Heart right ventricle (tissue), 16 donors: ENCODE measurements at regions not wholly inside any gene's neighbourhood (a gene's known extent, or its start where the extent isn't known, plus 50 kb on each side); places are given as distances from the start of the nearest gene placed in this dataset.

Experiments used
- ATAC-seq, 8 donors: fragments of 200-7000 bp; cut with Tn5 transposase; one replicate each; pipeline ENCODE4 v1.9.1; 2020; ENCODE audit warnings: mild to moderate bottlenecking in 8 of 8, moderate library complexity in 8 of 8, moderate number of reproducible peaks in 1 of 8
- DNase-seq, 2 donors: peaks; one replicate each; pipeline ENCODE4 v3.0.0-alpha.2; 2020
- H3K27ac ChIP-seq, 10 donors: fragments of 200-600 bp; sonication (generic) in 2 of 10; one replicate each; pipeline versions ENCODE4 v1.5.0 to v1.8.0; 2020 to 2022; ENCODE audit warnings: mild to moderate bottlenecking in 3 of 10
- H3K27me3 ChIP-seq, 7 donors: fragments of 200-600 bp; one replicate each; pipeline ENCODE4 v1.8.0; 2021 to 2022; ENCODE audit warnings: mild to moderate bottlenecking in 2 of 7
- H3K36me3 ChIP-seq, 9 donors: fragments of 200-600 bp; sonication (generic) in 1 of 9; one replicate each; pipeline versions ENCODE4 v1.5.0 to v1.8.0; 2020 to 2022; ENCODE audit warnings: mild to moderate bottlenecking in 2 of 9
- H3K4me1 ChIP-seq, 9 donors: fragments of 200-600 bp; sonication (generic) in 1 of 9; one replicate each; pipeline versions ENCODE4 v1.5.0 to v1.8.0; 2020 to 2022; ENCODE audit warnings: mild to moderate bottlenecking in 4 of 9
- H3K4me3 ChIP-seq, 10 donors: fragments of 200-600 bp; sonication (generic) in 2 of 10; one replicate each; pipeline versions ENCODE4 v1.5.0 to v1.8.0; 2020 to 2022; ENCODE audit warnings: mild to moderate bottlenecking in 7 of 10, moderate library complexity in 2 of 10
- H3K9me3 ChIP-seq, 11 donors: fragments of 200-600 bp in 10 of 11; sonication (generic) in 2 of 11; one replicate each; pipeline versions ENCODE4 v1.5.0 to v1.8.0; 2013 to 2022; ENCODE audit warnings: mild to moderate bottlenecking in 2 of 11, control low read depth in 1 of 11, moderate library complexity in 1 of 11
- CTCF ChIP-seq, 9 donors: fragments of 200-600 bp; sonication (generic) in 2 of 9; IDR thresholded peaks; one replicate each; pipeline versions ENCODE4 v1.5.0 to v1.8.0; 2021 to 2022; ENCODE audit warnings: antibody characterized with exemption in 9 of 9, mild to moderate bottlenecking in 5 of 9, moderate library complexity in 1 of 9
- WGBS, 2 donors: extraction: QIAGEN DNeasy Blood & Tissue Kit; methylation state at CpG; one replicate each; pipeline ENCODE4 v1.1.7; 2013; ENCODE audit warnings: inconsistent platforms in 1 of 2; 5-methylcytosine and 5-hydroxymethylcytosine counted together
- intact Hi-C, 10 donors: fragments of 100-400 bp; cut with DNase I; formaldehyde crosslinking; loops; one replicate each; pipeline versions ENCODE4 v1.11.1 to v1.14.2; 2022
- donor health status: Arrhythmogenic right ventricular cardiomyopathy.
- donor health status: ischemic (EF 13 %, LVEDD 7.1; RV severe dilation, severe dysfunction).
- donor health status: healthy with polysubstance abuse.
- donor health status: DM: no; HTN: yes; CAD: no.
- donor health status: DM: no; HTN: no; CAD: no.
- donor health status: ischemic (EF 25% LVEDD 6.9; RV normal size, moderate dysfunction).
- donor health status: ischemic (EF 25% LVEDD 5.7; RV mildly dilated, moderate dysfunction).
- donor health status: healthy.
- donor health status: DM: yes; HTN: yes; CAD: no.
- donor health status: Ischemic cardiomyopathy.
- donor health status: ischemic (EF 35%, LVEDD 5.7; RV mildly dilated, moderate dysfunction).
- donor health status: nonischemic (EF 11% LVEDD 7.7; RV severe dilation, severe dysfunction).
- donor health status: DM: yes; HTN: yes; CAD: no.
- donor health status: PGD.
- donor health status: ischemic (EF 29% LVEDD 5.4; RV normal size, mild dysfunction).
- donor health status: nonischemic (EF 23%, LVEDD 6.1; RV moderate dilation, normal function).

GRCh38 chr7:121582258-121582657 is 186.2 kb upstream of the FAM3C start:
- intact Hi-C loops, result no loop called here
- Histone ChIP-seq H3K36me3 (no peaks in the 10 kb centered on the region), H3K27ac (no peak overlapping the region), H3K4me3 (no peak overlapping the region), H3K9me3 (no peaks in the 10 kb centered on the region), H3K27me3 (peaks cover 0 to 8% (median 0%) of the 10 kb centered on the region in 7 donors), H3K4me1 (no peaks in the 10 kb centered on the region)
- no peak for DNase-seq
- TF ChIP-seq CTCF (IDR thresholded peaks at IDR 0.05), result no peak
- ATAC-seq, result no peak

GRCh38 chr7:121579639-121580038 is 183.5 kb upstream of the FAM3C start:
- H3K4me3 ChIP-seq, result no peak overlapping the region
- no peaks in the 10 kb centered on the region for H3K36me3 ChIP-seq
- DNase-seq (no peak), ATAC-seq (no peak)
- no peaks in the 10 kb centered on the region for H3K9me3 ChIP-seq
- WGBS, 2 donors, result 92 to 99% methylated on average over 1 of the region's 1 CpG
- no peak overlapping the region for H3K27ac ChIP-seq
- intact Hi-C loops, result no loop called here
- TF ChIP-seq CTCF (IDR thresholded peaks at IDR 0.05), result no peak
- peaks cover 0 to 4% (median 0%) of the 10 kb centered on the region in 9 donors for H3K4me1 ChIP-seq
- H3K27me3 ChIP-seq, result peaks cover 0 to 8% (median 0%) of the 10 kb centered on the region in 7 donors

GRCh38 chr7:121578669-121579068 is 182.6 kb upstream of the FAM3C start:
- Histone ChIP-seq H3K27me3 (peaks cover 0 to 8% (median 0%) of the 10 kb centered on the region in 7 donors), H3K4me3 (no peak overlapping the region), H3K4me1 (peaks cover 0 to 4% (median 0%) of the 10 kb centered on the region in 9 donors), H3K27ac (no peak overlapping the region), H3K36me3 (no peaks in the 10 kb centered on the region), H3K9me3 (no peaks in the 10 kb centered on the region)
- ATAC-seq (no peak), DNase-seq (no peak)
- no peak for TF ChIP-seq CTCF (IDR thresholded peaks at IDR 0.05)
- intact Hi-C loops, result no loop called here
- WGBS, 2 donors, result 64 to 91% methylated on average over 3 of the region's 3 CpGs

GRCh38 chr7:121576148-121576917 is 180.2 kb upstream of the FAM3C start:
- TF ChIP-seq CTCF (IDR thresholded peaks at IDR 0.05), result no peak
- Histone ChIP-seq H3K4me3 (no peak overlapping the region), H3K4me1 (peaks cover 0 to 4% (median 0%) of the 10 kb centered on the region in 9 donors), H3K27me3 (peaks cover 0 to 5% (median 0%) of the 10 kb centered on the region in 7 donors), H3K27ac (no peak overlapping the region), H3K9me3 (no peaks in the 10 kb centered on the region), H3K36me3 (no peaks in the 10 kb centered on the region)
- no peak for DNase-seq
- intact Hi-C loops, result no loop called here
- no peak for ATAC-seq
- WGBS, 2 donors, result 41 to 44% methylated on average over 6 of the region's 6 CpGs
